Stimulated activated CD4-positive, alpha-beta T cell treated with anti-CD3 and anti-CD28 coated beads, Interleukin-2, amount 100 ng/mL, for 48 hours (primary cell): ENCODE measurements at regions not wholly inside any gene's neighbourhood (a gene's known extent, or its start where the extent isn't known, plus 50 kb on each side); places are given as distances from the start of the nearest gene placed in this dataset.

Source experiments
- DNase-seq, 2 donors: peaks; one replicate each; pipeline ENCODE4 v3.0.0-alpha.2; 2020

- DNase-seq: no peak
These were observed 314.7 kb upstream of the ATP10A start for GRCh38 chr15:26177816-26178215.

GRCh38 chr15:26176831-26177230, 313.7 kb upstream of the ATP10A start:
- no peak for DNase-seq

DNA sequence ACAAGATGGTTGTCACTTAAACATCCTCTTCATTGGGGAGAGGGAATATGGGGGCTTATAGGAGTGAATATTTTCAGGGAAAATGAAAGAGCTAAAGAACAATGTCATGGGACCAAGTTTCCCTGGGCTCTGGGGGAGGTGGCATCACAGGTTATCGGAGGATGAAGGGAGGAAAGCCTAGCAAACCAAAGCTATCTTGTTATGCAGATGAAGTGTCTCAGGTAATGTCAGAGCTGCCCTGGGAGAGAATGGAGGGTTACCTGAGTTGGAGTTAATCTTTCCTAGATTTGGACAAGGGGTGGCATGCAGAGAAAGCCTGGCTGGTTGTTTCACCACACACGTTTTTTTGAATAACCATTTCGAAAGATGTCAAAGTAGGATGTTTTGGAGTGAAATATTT, 308.1 kb upstream of the ATP10A start:
- no peak for DNase-seq

GRCh38 chr15:26166429-26166828, 303.3 kb upstream of the ATP10A start:
- DNase-seq: no peak

GRCh38 chr15:26165546-26165945, 302.4 kb upstream of the ATP10A start:
- DNase-seq: no peak

DNA sequence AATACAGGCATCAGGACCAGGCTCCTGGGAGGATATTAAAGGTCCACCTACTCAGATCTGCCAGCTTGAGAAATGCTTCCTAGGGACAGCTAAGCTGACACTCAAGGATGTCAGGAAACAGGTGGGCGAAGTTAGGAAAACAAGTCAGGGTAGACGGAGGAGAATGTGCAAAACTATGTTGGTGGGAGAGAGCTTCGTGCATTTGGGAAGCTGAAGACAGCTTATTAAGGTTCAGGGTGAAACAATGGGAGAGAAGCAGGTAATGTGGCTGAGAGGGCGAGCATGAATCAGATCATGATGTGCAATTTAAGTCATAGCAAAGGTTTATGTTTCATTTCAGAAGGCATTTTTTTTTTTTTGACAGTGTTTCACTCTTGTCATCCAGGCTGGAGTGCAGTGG, 297.2 kb upstream of the ATP10A start:
- DNase-seq: no peak

DNA sequence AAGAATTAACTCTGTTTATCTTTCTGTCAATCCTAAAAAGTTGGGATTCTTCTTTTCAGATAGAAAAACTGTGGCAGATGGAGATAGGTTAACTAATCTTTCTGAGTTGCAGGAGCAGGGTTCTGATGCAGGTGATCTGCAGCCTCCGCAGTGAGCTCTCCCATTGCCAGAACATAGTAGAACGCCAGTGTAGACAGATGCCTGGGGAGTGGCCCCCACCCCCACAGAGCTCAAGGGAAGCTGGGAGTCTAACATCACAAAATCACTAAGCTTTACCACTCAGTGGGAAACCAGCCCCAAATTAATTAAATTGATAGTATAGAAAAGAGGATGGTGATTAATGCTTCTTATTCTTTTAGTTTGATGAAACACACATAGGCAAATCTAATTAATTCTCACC, 295.0 kb upstream of the ATP10A start:
- no peak for DNase-seq

DNA sequence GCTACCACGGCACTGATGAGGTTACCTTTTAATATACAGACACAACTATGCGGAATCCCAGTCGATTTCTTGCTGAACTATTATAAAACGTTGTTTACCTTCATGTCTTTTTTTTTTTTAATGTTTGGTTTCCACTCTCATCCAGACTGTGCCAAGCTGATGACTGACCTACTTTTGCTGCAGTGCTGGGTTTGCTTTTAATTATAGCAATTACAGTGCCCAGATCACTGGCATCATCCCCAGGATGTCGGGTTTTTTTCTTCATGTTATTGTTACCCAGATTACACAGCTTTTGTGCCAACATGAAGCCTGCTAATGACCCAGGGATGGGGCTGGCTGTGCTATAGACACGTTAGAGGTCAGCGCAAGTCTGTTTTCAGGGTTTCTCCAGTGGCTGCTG, 294.0 kb upstream of the ATP10A start:
- no peak for DNase-seq

GRCh38 chr15:26156051-26156450, 292.9 kb upstream of the ATP10A start:
- DNase-seq: no peak

DNA sequence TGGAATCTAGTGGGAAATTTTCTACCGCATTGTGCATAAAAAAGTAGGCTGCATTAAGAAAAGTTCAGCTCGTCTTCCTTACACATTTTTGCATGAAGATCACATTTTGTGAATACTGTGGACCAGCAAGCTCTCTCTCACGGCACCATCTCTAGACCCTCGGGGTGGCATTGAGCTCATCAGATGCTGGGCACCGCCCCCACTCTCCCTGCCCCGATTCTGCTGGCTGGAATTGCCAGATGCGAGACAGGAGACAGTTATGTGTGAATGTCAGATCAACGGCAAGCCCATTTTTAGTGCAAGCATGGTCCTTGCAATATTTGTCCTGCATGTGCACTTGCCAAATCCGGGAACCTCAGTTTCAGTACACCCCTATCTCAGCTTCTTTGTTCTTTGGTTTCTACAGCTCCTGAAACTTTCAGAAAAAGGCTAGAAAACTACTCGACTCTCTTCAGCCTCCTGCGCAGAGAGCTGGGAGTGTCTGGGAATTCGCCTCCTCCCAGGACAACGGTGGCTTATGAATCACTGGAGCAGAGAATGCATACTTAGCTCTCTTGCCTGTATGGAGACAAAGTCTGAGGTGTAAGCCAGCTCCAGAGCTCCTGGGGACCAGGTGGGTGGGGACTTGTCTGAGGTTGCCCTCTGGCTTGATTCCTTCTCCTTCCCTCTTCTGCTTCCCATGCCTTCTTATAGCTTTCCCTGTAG, 285.2 kb upstream of the ATP10A start:
- no peak for DNase-seq

DNA sequence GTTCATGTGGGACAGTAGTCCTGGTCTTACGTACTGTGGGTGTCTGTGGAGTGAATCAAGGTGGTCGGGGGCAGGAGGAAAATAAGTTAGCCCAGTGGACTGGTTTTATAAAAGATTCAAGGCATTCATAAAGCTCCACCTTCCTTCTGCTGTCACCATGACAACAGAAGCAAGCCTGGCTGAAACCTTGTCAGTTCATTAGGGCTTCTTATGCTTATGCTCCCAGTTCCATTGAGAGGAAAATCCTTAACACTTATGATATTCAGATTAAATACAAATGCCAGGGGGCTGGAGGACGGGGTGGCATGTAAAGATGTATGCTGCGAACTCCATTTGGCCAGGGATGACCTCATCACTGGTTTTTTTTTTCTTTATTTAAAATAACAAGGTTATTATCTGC, 283.1 kb upstream of the ATP10A start:
- no peak for DNase-seq

- no peak for DNase-seq
These were observed 282.7 kb upstream of the ATP10A start for GRCh38 chr15:26145796-26146195.

GRCh38 chr15:26144836-26145235, 281.7 kb upstream of the ATP10A start:
- DNase-seq: no peak

DNA sequence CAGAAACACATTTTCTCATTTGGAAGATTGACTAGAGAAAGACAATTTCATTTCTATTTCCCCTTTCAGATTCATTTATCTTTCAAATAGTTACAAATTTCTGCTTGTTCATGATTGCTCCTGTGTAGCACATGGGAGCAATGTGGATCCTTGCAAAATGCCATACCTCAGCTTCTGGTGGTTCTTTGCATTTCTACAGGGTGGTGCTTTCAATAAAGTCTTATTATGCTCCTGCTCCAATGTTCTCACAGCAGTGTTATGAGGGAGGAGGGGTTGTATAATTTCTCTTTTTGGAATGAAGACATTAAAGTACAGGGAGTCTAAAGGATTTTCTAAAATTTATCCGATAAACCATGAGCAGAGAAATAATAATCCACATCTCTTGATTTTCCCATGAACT, 280.1 kb upstream of the ATP10A start:
- DNase-seq: no peak

DNA sequence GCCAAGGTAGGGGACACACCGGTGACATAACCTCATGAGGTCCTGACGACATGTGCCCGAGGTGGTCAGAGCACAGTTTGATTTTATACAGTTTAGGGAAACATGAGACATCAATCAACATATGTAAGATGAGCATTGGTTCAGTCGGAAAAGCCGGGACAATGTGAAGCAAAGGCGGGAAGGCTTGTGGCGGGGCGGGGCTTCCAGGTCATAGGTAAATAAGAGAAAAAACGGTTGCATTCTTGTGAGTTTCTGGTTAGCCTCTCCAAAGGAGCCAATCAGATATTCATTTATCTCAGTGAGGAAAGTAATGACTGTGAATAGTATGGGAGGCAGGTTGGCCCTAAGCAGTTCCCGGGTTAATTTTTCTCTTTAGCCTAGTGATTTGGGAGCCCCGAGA, 271.7 kb upstream of the ATP10A start:
- DNase-seq: no peak

- no peak for DNase-seq
These were observed 271.0 kb upstream of the ATP10A start for GRCh38 chr15:26134152-26134551.

GRCh38 chr15:26132811-26133210, 269.7 kb upstream of the ATP10A start:
- no peak for DNase-seq

- DNase-seq: no peak
These were observed 266.7 kb upstream of the ATP10A start for GRCh38 chr15:26129852-26130251.

DNA sequence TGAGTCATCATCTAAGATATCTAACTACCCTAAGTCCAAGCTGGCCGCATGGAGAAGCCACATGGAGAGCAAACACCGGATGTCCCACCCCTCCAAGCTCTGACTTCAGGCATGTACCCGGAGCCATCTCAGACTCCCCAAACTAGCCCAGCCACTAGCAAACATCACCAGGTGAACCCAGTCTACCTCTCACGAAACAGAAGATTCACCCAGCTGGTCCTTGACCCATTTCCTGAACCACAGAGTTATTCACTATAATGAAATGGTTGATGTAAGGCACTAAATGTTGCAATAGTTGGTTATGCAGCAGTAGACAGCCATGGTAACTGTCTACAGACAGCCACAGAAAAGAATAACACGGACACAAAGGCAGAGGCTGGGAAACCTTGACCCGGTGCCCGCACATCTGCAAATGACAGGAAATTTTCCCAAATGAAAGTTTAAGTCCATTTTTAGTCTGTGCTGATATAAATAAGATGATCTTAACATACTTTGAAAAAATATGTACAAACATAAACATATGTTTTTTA, 265.5 kb upstream of the ATP10A start:
- DNase-seq: no peak

DNA sequence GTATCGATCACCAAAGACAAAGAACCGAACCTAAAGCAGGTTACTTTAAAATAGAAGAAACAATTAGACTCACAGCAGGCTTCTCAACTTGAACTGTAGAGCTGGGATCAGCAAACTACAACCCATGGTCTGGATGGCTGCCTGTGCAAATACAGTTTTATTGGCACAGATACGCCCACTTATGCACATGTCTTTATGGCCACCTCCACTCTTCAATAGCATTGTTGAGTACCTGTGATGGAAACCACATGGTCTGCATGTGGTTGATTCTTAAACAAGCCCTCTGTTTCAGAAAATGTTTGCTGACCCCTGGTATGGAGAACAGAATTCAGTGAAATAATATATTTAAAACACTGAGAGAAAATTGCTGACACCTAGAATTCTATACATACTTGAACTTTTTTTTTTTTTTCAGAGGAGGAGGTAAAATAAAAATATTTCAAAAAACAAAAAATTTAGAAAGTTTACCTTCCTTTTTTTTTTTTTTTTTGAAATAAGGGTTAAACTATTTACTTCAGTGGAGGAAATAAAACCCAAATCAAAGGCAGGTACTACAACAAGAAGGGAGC, 263.8 kb upstream of the ATP10A start:
- no peak for DNase-seq

GRCh38 chr15:26126070-26126469, 262.9 kb upstream of the ATP10A start:
- DNase-seq: no peak

DNA sequence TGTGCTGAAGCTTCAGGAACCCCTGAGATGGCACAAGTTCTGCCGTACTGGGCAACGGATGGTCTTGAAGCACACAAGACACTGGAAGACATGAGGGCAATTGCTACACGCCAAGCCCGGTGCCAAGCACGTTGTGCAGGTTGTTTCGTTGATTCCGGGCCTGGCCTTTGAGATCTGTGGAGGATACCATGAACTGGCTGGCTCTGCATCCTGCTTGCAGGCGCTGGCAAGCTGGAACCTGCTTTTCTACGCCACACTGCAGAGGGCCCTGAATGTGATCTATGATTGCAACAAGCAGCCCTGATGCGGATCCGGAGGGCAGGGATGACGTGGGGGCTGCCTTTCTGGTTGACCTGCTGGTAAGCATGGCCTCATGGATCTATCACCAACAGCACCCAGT, 262.5 kb upstream of the ATP10A start:
- DNase-seq: no peak

GRCh38 chr15:26119322-26119721, 256.2 kb upstream of the ATP10A start:
- no peak for DNase-seq

- no peak for DNase-seq
These were observed 252.3 kb upstream of the ATP10A start for GRCh38 chr15:26115229-26115943.
